Endothelial cell of umbilical vein (primary cell): ENCODE measurements at regions not wholly inside any gene's neighbourhood (a gene's known extent, or its start where the extent isn't known, plus 50 kb on each side); places are given as distances from the start of the nearest gene placed in this dataset.

Experiments used
- BruUV-seq: library from RNA; stranded (reverse); fragments of 400-500 nt; replicated peaks from 2 replicates; lab custom pipeline; 2021; lab: Mats Ljungman, UMichigan
- CTCF ChIA-PET: fragments of 300-600, 350-600 bp; sonication (Branson Sonifier 250); formaldehyde crosslinking; loops from one replicate; lab custom pipeline; 2021; ENCODE audit warnings: antibody characterized with exemption, inconsistent platforms; lab: Charles Lee
- POLR2A ChIA-PET: fragments of 300-600, 350-600 bp; sonication (Branson Sonifier 250); formaldehyde crosslinking; loops from one replicate; lab custom pipeline; 2021; ENCODE audit warnings: antibody characterized with exemption, inconsistent platforms; lab: Charles Lee
- DNase-seq: peaks from one replicate; pipeline ENCODE4 v3.0.0-alpha.2; 2011; ENCODE audit warnings: low read depth, low spot score
- FAIRE-seq: peaks from 2 replicates; lab custom pipeline; 2011; peaks lifted over from hg19 to GRCh38; lab: Jason Lieb, UNC
- H2AFZ ChIP-seq: 2 replicates; pipeline ENCODE4 v1.6.0; 2012; ENCODE audit warnings: low read depth, low read length, control low read depth, inconsistent platforms
- H3K27ac ChIP-seq: 2 replicates; pipeline ENCODE4 v1.5.1; 2011; ENCODE audit warnings: low read depth, mild to moderate bottlenecking, control low read depth, low read length, moderate library complexity; ENCODE audit not compliant: insufficient read depth
- H3K27me3 ChIP-seq, 2 experiments: 2 replicates each; pipeline versions ENCODE4 v1.6.0 to v1.6.1; 2011; ENCODE audit warnings: low read length in 2 of 2, mixed read lengths in 1 of 2; ENCODE audit not compliant: control insufficient read depth in 2 of 2, insufficient read depth in 2 of 2
- H3K36me3 ChIP-seq, 2 experiments: 2 replicates in 1 of 2; 3 replicates in 1 of 2; pipeline ENCODE4 v1.5.1; 2011; ENCODE audit warnings: low read length in 2 of 2, mild to moderate bottlenecking in 1 of 2, moderate library complexity in 1 of 2; ENCODE audit not compliant: control insufficient read depth in 2 of 2, insufficient read depth in 2 of 2; ENCODE audit errors: extremely low read depth in 1 of 2
- H3K4me1 ChIP-seq: 3 replicates; pipeline ENCODE4 v1.5.1; 2011; ENCODE audit warnings: mild to moderate bottlenecking, low read length; ENCODE audit not compliant: control insufficient read depth, insufficient read depth; ENCODE audit errors: extremely low read depth
- H3K4me2 ChIP-seq: 2 replicates; pipeline ENCODE4 v1.6.1; 2011; ENCODE audit warnings: low read length, control low read depth, mixed read lengths; ENCODE audit not compliant: insufficient read depth
- H3K4me3 ChIP-seq, 3 experiments: fragments of 200-600 bp in 1 of 3; sonication (generic), shearing (Covaris generic) in 1 of 3; replicated peaks in 1 of 3; 2 replicates each; pipeline ENCODE4 v1.5.1; 2011 to 2016; ENCODE audit warnings: control low read depth in 3 of 3, low read length in 3 of 3, mild to moderate bottlenecking in 2 of 3, inconsistent platforms in 1 of 3, low read depth in 1 of 3, moderate library complexity in 1 of 3; ENCODE audit not compliant: insufficient read depth in 1 of 3
- H3K79me2 ChIP-seq: 2 replicates; pipeline ENCODE4 v1.6.0; 2012; ENCODE audit warnings: low read length, inconsistent platforms; ENCODE audit not compliant: control insufficient read depth, insufficient read depth
- H3K9ac ChIP-seq: replicated peaks from 2 replicates; pipeline ENCODE3; 2011; ENCODE audit warnings: low read length, control low read depth; ENCODE audit not compliant: insufficient read depth; ENCODE audit errors: extremely low read depth
- H3K9me1 ChIP-seq: replicated peaks from 3 replicates; pipeline ENCODE4 v1.6.0; 2011; ENCODE audit warnings: mild to moderate bottlenecking, low read length; ENCODE audit not compliant: control insufficient read depth, insufficient read depth; ENCODE audit errors: extremely low read depth
- H3K9me3 ChIP-seq: replicated peaks from 2 replicates; pipeline ENCODE4 v1.5.1; 2012; ENCODE audit warnings: low read length, inconsistent platforms; ENCODE audit not compliant: control insufficient read depth, insufficient read depth
- H4K20me1 ChIP-seq: replicated peaks from 2 replicates; pipeline ENCODE3; 2011; ENCODE audit warnings: mild to moderate bottlenecking, low read length; ENCODE audit not compliant: control insufficient read depth, insufficient read depth; ENCODE audit errors: extremely low read depth
- EZH2 ChIP-seq: IDR thresholded peaks from 2 replicates; pipeline ENCODE4 v1.6.1; 2012; ENCODE audit warnings: borderline replicate concordance, low read depth, mild to moderate bottlenecking, moderate library complexity, low read length, inconsistent platforms; ENCODE audit not compliant: severe bottlenecking
- FOS ChIP-seq: IDR thresholded peaks from 2 replicates; pipeline ENCODE4 v1.6.1; 2011; ENCODE audit warnings: mild to moderate bottlenecking, low read length, moderate library complexity, borderline replicate concordance; ENCODE audit not compliant: insufficient read depth
- JUN ChIP-seq: IDR thresholded peaks from 2 replicates; pipeline ENCODE4 v1.6.1; 2011; ENCODE audit warnings: borderline replicate concordance, low read depth; ENCODE audit not compliant: insufficient read length, insufficient read depth
- MYC ChIP-seq: IDR thresholded peaks from one replicate; pipeline ENCODE4 v1.6.1; 2011; ENCODE audit warnings: mild to moderate bottlenecking, low read depth, low read length
- POLR2A ChIP-seq: IDR thresholded peaks from 2 replicates; pipeline ENCODE4 v1.6.1; 2012; ENCODE audit warnings: low read depth, mild to moderate bottlenecking, control low read depth, low read length
- POLR2AphosphoS5 ChIP-seq: IDR thresholded peaks from 2 replicates; pipeline ENCODE4 v1.6.1; 2012; ENCODE audit warnings: low read depth, mild to moderate bottlenecking, control low read depth, low read length, moderate library complexity; ENCODE audit not compliant: insufficient read depth
- dilution Hi-C: fragments of 300-500 bp; cut with MboI; formaldehyde crosslinking; loops from one replicate; pipeline ENCODE4 v1.15.0; 2019; ENCODE audit warnings: low sequenced_read_pairs; ENCODE audit not compliant: extremely low pct_ligation_motif_present
- intact Hi-C: fragments of 100-400 bp; cut with micrococcal nuclease; formaldehyde crosslinking; loops from one replicate; pipeline ENCODE4 v1.10.0; 2022
- TF ChIP-seq, protein P1 (sequence below), 2 donors: IDR thresholded peaks; 1 replicate in 1 of 2; 2 replicates in 1 of 2; pipeline ENCODE4 v1.5.1; 2011; ENCODE audit warnings: low read length in 2 of 2, mild to moderate bottlenecking in 2 of 2, moderate library complexity in 2 of 2, control low read depth in 1 of 2, inconsistent platforms in 1 of 2, low read depth in 1 of 2; ENCODE audit not compliant: insufficient read depth in 1 of 2; ENCODE audit errors: extremely low read depth in 1 of 2

- intact Hi-C loops (no loop called here), dilution Hi-C loops (no loop called here)
- FAIRE-seq (no peak), DNase-seq (no peak)
- Histone ChIP-seq H3K79me2 (no peaks in the 10 kb centered on the region), H3K9me3 (no peaks in the 10 kb centered on the region), H4K20me1 (no peaks in the 10 kb centered on the region), H3K4me3 (no peak overlapping the region), H3K4me2 (no peak overlapping the region), H3K9me1 (no peaks in the 10 kb centered on the region), H3K9ac (no peak overlapping the region), H3K27ac (no peak overlapping the region), H3K27me3 (peaks cover 0 to 7% of the 10 kb centered on the region in 2 experiments), H3K4me1 (no peaks in the 10 kb centered on the region), H3K36me3 (no peaks in the 10 kb centered on the region), H2AFZ (no peak overlapping the region)
- ChIA-PET CTCF (interaction anchor here (1.2 to 2.9 kb wide), 3 partner anchors 13 to 937 kb away, joined by 3 to 12 read pairs (median 6); no protein-coding TSS in a partner anchor), POLR2A (no interaction called here)
- BruUV-seq, result no TSS peak
- TF ChIP-seq POLR2AphosphoS5 (no peak), JUN (no peak), POLR2A (no peak), FOS (no peak), EZH2 (no peak), MYC (no peak)
- TF ChIP-seq, protein P1, sequence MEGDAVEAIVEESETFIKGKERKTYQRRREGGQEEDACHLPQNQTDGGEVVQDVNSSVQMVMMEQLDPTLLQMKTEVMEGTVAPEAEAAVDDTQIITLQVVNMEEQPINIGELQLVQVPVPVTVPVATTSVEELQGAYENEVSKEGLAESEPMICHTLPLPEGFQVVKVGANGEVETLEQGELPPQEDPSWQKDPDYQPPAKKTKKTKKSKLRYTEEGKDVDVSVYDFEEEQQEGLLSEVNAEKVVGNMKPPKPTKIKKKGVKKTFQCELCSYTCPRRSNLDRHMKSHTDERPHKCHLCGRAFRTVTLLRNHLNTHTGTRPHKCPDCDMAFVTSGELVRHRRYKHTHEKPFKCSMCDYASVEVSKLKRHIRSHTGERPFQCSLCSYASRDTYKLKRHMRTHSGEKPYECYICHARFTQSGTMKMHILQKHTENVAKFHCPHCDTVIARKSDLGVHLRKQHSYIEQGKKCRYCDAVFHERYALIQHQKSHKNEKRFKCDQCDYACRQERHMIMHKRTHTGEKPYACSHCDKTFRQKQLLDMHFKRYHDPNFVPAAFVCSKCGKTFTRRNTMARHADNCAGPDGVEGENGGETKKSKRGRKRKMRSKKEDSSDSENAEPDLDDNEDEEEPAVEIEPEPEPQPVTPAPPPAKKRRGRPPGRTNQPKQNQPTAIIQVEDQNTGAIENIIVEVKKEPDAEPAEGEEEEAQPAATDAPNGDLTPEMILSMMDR (IDR thresholded peaks at IDR 0.05; ENCODE audit: extremely low read depth in 1 of 2, insufficient read depth in 1 of 2, low read depth in 1 of 2, low read length in 2 of 2), result no peak
Measured at GRCh38 chr5:87787086-87787485, 374.4 kb upstream of the CCNH start.
